ENCODE measurements at regions not wholly inside any gene's neighbourhood (a gene's known extent, or its start where the extent isn't known, plus 50 kb on each side); places are given as distances from the start of the nearest gene placed in this dataset.
A peak's percentile ranks its signal among the peaks of the same experiment; 100 is the strongest.
"Not testable (repeated sequence)": the region's sequence is repeated elsewhere in the genome, so short reads cannot be mapped to it uniquely, and the experiment has no call there.

GRCh38 chr4:24179201-24179840 is 289.5 kb upstream of the PPARGC1A start:
- Histone ChIP-seq H3K4me2 (no peak overlapping the region), H3K27me3 (no peaks in the 10 kb centered on the region), H3K9ac (no peak overlapping the region), H3K4me3 (no peak overlapping the region), H4K20me1 (ENCODE audit: low read depth) (no peaks in the 10 kb centered on the region), H3K27ac (no peak overlapping the region), H3K9me3 (ENCODE audit: low read depth) (no peaks in the 10 kb centered on the region), H3K4me1 (no peaks in the 10 kb centered on the region), H3F3A (ENCODE audit: low read depth) (no peaks in the 10 kb centered on the region), H3K79me2 (ENCODE audit: low read depth) (no peaks in the 10 kb centered on the region), H3K36me3 (no peaks in the 10 kb centered on the region), H2AFZ (replicated peaks) (no peak overlapping the region)
- no peak for DNase-seq (ENCODE audit: low spot score)
- Mint-ChIP-seq H3K36me3 (peaks cover 2% of the 10 kb centered on the region), H3K27ac (no peak overlapping the region), H3K27me3 (ENCODE audit: insufficient read depth, low read depth) (no peaks in the 10 kb centered on the region), H3K4me3 (no peak overlapping the region), H3K9me3 (no peaks in the 10 kb centered on the region), H3K4me1 (no peaks in the 10 kb centered on the region)
- TF ChIP-seq EZH2phosphoT487 (IDR thresholded peaks at IDR 0.05) (no peak), EZH2 (IDR thresholded peaks at IDR 0.05) (no peak)
- TF ChIP-seq, protein P1, sequence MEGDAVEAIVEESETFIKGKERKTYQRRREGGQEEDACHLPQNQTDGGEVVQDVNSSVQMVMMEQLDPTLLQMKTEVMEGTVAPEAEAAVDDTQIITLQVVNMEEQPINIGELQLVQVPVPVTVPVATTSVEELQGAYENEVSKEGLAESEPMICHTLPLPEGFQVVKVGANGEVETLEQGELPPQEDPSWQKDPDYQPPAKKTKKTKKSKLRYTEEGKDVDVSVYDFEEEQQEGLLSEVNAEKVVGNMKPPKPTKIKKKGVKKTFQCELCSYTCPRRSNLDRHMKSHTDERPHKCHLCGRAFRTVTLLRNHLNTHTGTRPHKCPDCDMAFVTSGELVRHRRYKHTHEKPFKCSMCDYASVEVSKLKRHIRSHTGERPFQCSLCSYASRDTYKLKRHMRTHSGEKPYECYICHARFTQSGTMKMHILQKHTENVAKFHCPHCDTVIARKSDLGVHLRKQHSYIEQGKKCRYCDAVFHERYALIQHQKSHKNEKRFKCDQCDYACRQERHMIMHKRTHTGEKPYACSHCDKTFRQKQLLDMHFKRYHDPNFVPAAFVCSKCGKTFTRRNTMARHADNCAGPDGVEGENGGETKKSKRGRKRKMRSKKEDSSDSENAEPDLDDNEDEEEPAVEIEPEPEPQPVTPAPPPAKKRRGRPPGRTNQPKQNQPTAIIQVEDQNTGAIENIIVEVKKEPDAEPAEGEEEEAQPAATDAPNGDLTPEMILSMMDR (IDR thresholded peaks at IDR 0.05), result no peak

DNA sequence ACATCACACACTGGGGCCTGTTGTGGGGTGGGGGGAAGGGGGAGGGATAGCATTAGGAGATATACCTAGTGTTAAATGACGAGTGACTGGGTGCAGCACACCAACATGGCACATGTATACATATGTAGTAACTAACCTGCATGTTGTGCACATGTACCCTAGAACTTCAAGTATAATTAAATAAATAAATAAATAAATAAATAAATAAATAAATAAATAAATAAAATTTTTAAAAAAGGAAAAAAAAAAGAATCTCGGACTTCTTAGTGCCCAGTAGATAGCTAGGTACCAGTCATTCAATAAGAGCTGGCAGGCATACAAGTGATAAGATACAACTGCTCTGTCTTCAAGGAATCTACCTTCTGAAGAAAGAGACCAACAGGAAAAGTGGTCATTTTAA is 287.6 kb upstream of the PPARGC1A start:
- H3K9me3 Mint-ChIP-seq; H3K27me3 Mint-ChIP-seq (ENCODE audit: insufficient read depth, low read depth); H3F3A ChIP-seq (ENCODE audit: low read depth); H3K4me3 Mint-ChIP-seq; H2AFZ ChIP-seq (replicated peaks); H3K79me2 ChIP-seq (ENCODE audit: low read depth); H3K4me1 Mint-ChIP-seq; H3K9me3 ChIP-seq (ENCODE audit: low read depth); H4K20me1 ChIP-seq (ENCODE audit: low read depth); H3K9ac ChIP-seq; H3K4me1 ChIP-seq; H3K4me3 ChIP-seq; H3K4me2 ChIP-seq; H3K27ac Mint-ChIP-seq; H3K27me3 ChIP-seq; H3K36me3 ChIP-seq; DNase-seq (ENCODE audit: low spot score); H3K27ac ChIP-seq; H3K36me3 Mint-ChIP-seq: not testable (repeated sequence)

DNA sequence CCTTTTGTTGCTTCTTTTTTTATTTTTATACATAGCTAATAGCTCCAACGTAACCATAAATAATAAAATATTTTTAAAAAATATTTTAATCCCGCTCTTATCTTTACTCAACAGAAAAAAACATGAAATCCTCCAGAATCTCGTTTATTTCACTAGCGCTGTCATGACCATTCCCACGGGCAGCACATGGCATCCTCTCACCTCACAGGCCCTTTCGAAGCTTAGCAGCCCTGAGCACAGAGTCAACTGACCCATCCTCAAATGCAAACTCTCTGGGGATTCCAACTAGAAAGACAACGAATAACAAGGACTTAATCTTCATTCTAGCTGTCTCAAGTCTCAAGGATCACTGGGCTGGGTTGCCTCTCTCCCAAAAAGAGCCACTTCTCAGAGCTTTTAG is 285.9 kb upstream of the PPARGC1A start:
- H3K4me1 Mint-ChIP-seq, result peaks cover 5% of the 10 kb centered on the region
- H2AFZ ChIP-seq (replicated peaks), result no peak overlapping the region
- H3K9me3 Mint-ChIP-seq, result no peaks in the 10 kb centered on the region

GRCh38 chr4:24174602-24175001 is 284.8 kb upstream of the PPARGC1A start:
- Histone ChIP-seq H3K4me2 (no peak overlapping the region), H3K36me3 (no peaks in the 10 kb centered on the region), H3K79me2 (ENCODE audit: low read depth) (no peaks in the 10 kb centered on the region), H3K9ac (no peak overlapping the region), H2AFZ (replicated peaks) (no peak overlapping the region), H3K27me3 (no peaks in the 10 kb centered on the region), H3K4me3 (no peak overlapping the region), H3K27ac (no peak overlapping the region), H3F3A (ENCODE audit: low read depth) (no peaks in the 10 kb centered on the region), H4K20me1 (ENCODE audit: low read depth) (no peaks in the 10 kb centered on the region), H3K9me3 (ENCODE audit: low read depth) (no peaks in the 10 kb centered on the region), H3K4me1 (peaks cover 9% of the 10 kb centered on the region)
- Mint-ChIP-seq H3K9me3 (no peaks in the 10 kb centered on the region), H3K27me3 (ENCODE audit: insufficient read depth, low read depth) (no peaks in the 10 kb centered on the region), H3K27ac (peak overlapping the region; percentile 20), H3K4me1 (peaks cover 5% of the 10 kb centered on the region), H3K36me3 (peaks cover 2% of the 10 kb centered on the region), H3K4me3 (no peak overlapping the region)
- TF ChIP-seq EZH2phosphoT487 (IDR thresholded peaks at IDR 0.05) (no peak), EZH2 (IDR thresholded peaks at IDR 0.05) (no peak)
- TF ChIP-seq, protein P1 (IDR thresholded peaks at IDR 0.05), result no peak
- no peak for DNase-seq (ENCODE audit: low spot score)

More for the DNA sequence above, 285.9 kb upstream of the PPARGC1A start:
- H3K9me3 ChIP-seq (ENCODE audit: low read depth), result no peaks in the 10 kb centered on the region
- H3K4me3 ChIP-seq, result no peak overlapping the region
- no peak overlapping the region for H3K9ac ChIP-seq
- Mint-ChIP-seq H3K27ac (no peak overlapping the region), H3K4me3 (no peak overlapping the region), H3K27me3 (ENCODE audit: insufficient read depth, low read depth) (no peaks in the 10 kb centered on the region), H3K36me3 (peaks cover 2% of the 10 kb centered on the region)
- H3K27ac ChIP-seq, result no peak overlapping the region
- no peaks in the 10 kb centered on the region for H3K27me3 ChIP-seq
- TF ChIP-seq EZH2 (IDR thresholded peaks at IDR 0.05) (no peak), EZH2phosphoT487 (IDR thresholded peaks at IDR 0.05) (no peak)
- TF ChIP-seq, protein P1 (IDR thresholded peaks at IDR 0.05), result no peak
- H3K4me1 ChIP-seq, result peaks cover 9% of the 10 kb centered on the region
- H4K20me1 ChIP-seq (ENCODE audit: low read depth), result no peaks in the 10 kb centered on the region
- no peak overlapping the region for H3K4me2 ChIP-seq
- no peaks in the 10 kb centered on the region for H3K36me3 ChIP-seq
- H3F3A ChIP-seq (ENCODE audit: low read depth), result no peaks in the 10 kb centered on the region
- no peaks in the 10 kb centered on the region for H3K79me2 ChIP-seq (ENCODE audit: low read depth)
- DNase-seq (ENCODE audit: low spot score), result no peak

Data from neural progenitor cell (in vitro differentiated cells).